ENCODE measurements at regions not wholly inside any gene's neighbourhood (a gene's known extent, or its start where the extent isn't known, plus 50 kb on each side); places are given as distances from the start of the nearest gene placed in this dataset.

GRCh38 chr19:30172613-30173242, 199.5 kb upstream of the ZNF536 start:
- no peak for DNase-seq

GRCh38 chr19:30173593-30174356, 198.4 kb upstream of the ZNF536 start:
- DNase-seq = no peak

- no peak for DNase-seq
Measured at GRCh38 chr19:30174357-30174645, 197.9 kb upstream of the ZNF536 start.

- no peak for DNase-seq
Measured at GRCh38 chr19:30174791-30175190, 197.4 kb upstream of the ZNF536 start.

GRCh38 chr19:30175987-30176386, 196.2 kb upstream of the ZNF536 start:
- DNase-seq = no peak

- no peak for DNase-seq
Measured at GRCh38 chr19:30178721-30179402, 193.3 kb upstream of the ZNF536 start.

- no peak for DNase-seq
Measured at GRCh38 chr19:30180691-30181090, 191.5 kb upstream of the ZNF536 start.

GRCh38 chr19:30183807-30184490, 188.2 kb upstream of the ZNF536 start:
- no peak for DNase-seq

- no peak for DNase-seq
Measured at GRCh38 chr19:30202060-30202600, 170.1 kb upstream of the ZNF536 start.

- no peak for DNase-seq
Measured at GRCh38 chr19:30204721-30205120, 167.5 kb upstream of the ZNF536 start.

- no peak for DNase-seq
Measured at GRCh38 chr19:30206187-30206586, 166.0 kb upstream of the ZNF536 start.

- no peak for DNase-seq
Measured at GRCh38 chr19:30207357-30207756, 164.8 kb upstream of the ZNF536 start.

- DNase-seq = no peak
Measured at GRCh38 chr19:30208436-30209060, 163.6 kb upstream of the ZNF536 start.

GRCh38 chr19:30209617-30210600, 162.3 kb upstream of the ZNF536 start:
- no peak for DNase-seq

GRCh38 chr19:30212574-30212973, 159.6 kb upstream of the ZNF536 start:
- DNase-seq = no peak

GRCh38 chr19:30214651-30215051, 157.5 kb upstream of the ZNF536 start:
- DNase-seq = no peak

- DNase-seq = no peak
Measured at GRCh38 chr19:30215248-30215647, 156.9 kb upstream of the ZNF536 start.

- no peak for DNase-seq
Measured at GRCh38 chr19:30216453-30216852, 155.7 kb upstream of the ZNF536 start.

- DNase-seq = no peak
Measured at GRCh38 chr19:30217461-30217860, 154.7 kb upstream of the ZNF536 start.

GRCh38 chr19:30219702-30220101, 152.5 kb upstream of the ZNF536 start:
- DNase-seq = no peak

GRCh38 chr19:30221176-30221575, 151.0 kb upstream of the ZNF536 start:
- no peak for DNase-seq

- no peak for DNase-seq
Measured at GRCh38 chr19:30222428-30222873, 149.7 kb upstream of the ZNF536 start.

Data from right hindlimb (tissue), 1 donor.